HCT116 (cell line): ENCODE measurements at regions not wholly inside any gene's neighbourhood (a gene's known extent, or its start where the extent isn't known, plus 50 kb on each side); places are given as distances from the start of the nearest gene placed in this dataset.

Experiments used
- ATAC-seq: fragments of 200-7000 bp; cut with Tn5 transposase; 2 replicates; pipeline ENCODE4 v1.9.1; 2020; ENCODE audit warnings: mild to moderate bottlenecking, moderate library complexity
- BruUV-seq: library from RNA; stranded (reverse); fragments of 400-500 nt; replicated peaks from 2 replicates; lab custom pipeline; 2021; lab: Mats Ljungman, UMichigan
- CTCF ChIA-PET: fragments of 300-600 bp; sonication (Branson Sonifier 250); formaldehyde crosslinking; loops from one replicate; lab custom pipeline; 2021; ENCODE audit warnings: antibody characterized with exemption; lab: Charles Lee
- POLR2A ChIA-PET: fragments of 300-600, 350-600 bp; sonication (Branson Sonifier 250); formaldehyde crosslinking; loops from one replicate; lab custom pipeline; 2021; ENCODE audit warnings: antibody characterized with exemption; lab: Charles Lee
- RAD21 ChIA-PET, 2 experiments: fragments of 300-600 bp; sonication (Branson Sonifier 250); formaldehyde crosslinking; loops; one replicate each; lab custom pipeline; 2023; ENCODE audit warnings: low total read pairs in 2 of 2; ENCODE audit not compliant: uncharacterized antibody in 2 of 2, unreplicated experiment in 2 of 2, low non-redundant PET in 1 of 2; lab: Charles Lee
- DNase-seq: peaks from one replicate; pipeline ENCODE4 v3.0.0-alpha.2; 2010; ENCODE audit warnings: low read depth, low spot score
- H2AFZ ChIP-seq: fragments of 200-600 bp; shearing (Covaris generic), sonication (generic); 2 replicates; pipeline ENCODE4 v1.6.1; 2017; ENCODE audit warnings: low read depth, mixed run types, mixed read lengths, antibody characterized with exemption, low read length; ENCODE audit not compliant: poor library complexity, severe bottlenecking
- H3K27ac ChIP-seq: 2 replicates; pipeline ENCODE4 v1.5.1; 2012; ENCODE audit warnings: low read depth, low read length
- H3K27me3 ChIP-seq: fragments of 200-600 bp; sonication (generic); 2 replicates; pipeline ENCODE4 v1.6.1; 2016; ENCODE audit warnings: mixed run types, low read length, mixed read lengths; ENCODE audit not compliant: insufficient read depth
- H3K36me3 ChIP-seq, 2 experiments: fragments of 200-500 bp in 1 of 2; fragments of 200-600 bp in 1 of 2; sonication (Bioruptor generic) in 1 of 2; sonication (generic) in 1 of 2; 2 replicates each; pipeline versions ENCODE4 v1.5.1 to v1.6.1; 2014 to 2016; ENCODE audit warnings: low read length in 2 of 2, inconsistent platforms in 1 of 2, mixed read lengths in 1 of 2, mixed run types in 1 of 2; ENCODE audit not compliant: insufficient read depth in 2 of 2, control insufficient read depth in 1 of 2
- H3K4me1 ChIP-seq, 2 experiments: fragments of 200-600 bp in 1 of 2; sonication (generic) in 1 of 2; 2 replicates each; pipeline versions ENCODE4 v1.5.1 to v1.6.1; 2012 to 2017; ENCODE audit warnings: low read length in 2 of 2, inconsistent platforms in 1 of 2, mild to moderate bottlenecking in 1 of 2, mixed read lengths in 1 of 2, mixed run types in 1 of 2, moderate library complexity in 1 of 2; ENCODE audit not compliant: insufficient read depth in 2 of 2, control insufficient read depth in 1 of 2
- H3K4me2 ChIP-seq: fragments of 200-600 bp; sonication (generic); 2 replicates; pipeline ENCODE4 v1.6.1; 2017; ENCODE audit warnings: mixed run types, low read length, mixed read lengths
- H3K4me3 ChIP-seq, 2 experiments: fragments of 200-600 bp in 1 of 2; sonication (generic) in 1 of 2; replicated peaks in 1 of 2; 2 replicates each; pipeline ENCODE4 v1.5.1; 2011 to 2016; ENCODE audit warnings: low read length in 2 of 2, control low read depth in 1 of 2, low read depth in 1 of 2, mild to moderate bottlenecking in 1 of 2, mixed read lengths in 1 of 2, mixed run types in 1 of 2
- H3K79me2 ChIP-seq: fragments of 200-600 bp; sonication (generic); 2 replicates; pipeline ENCODE4 v1.6.1; 2017; ENCODE audit warnings: mild to moderate bottlenecking, mixed run types, low read length, moderate library complexity, mixed read lengths; ENCODE audit not compliant: insufficient read depth
- H3K9ac ChIP-seq: fragments of 200-600 bp; sonication (generic); 2 replicates; pipeline ENCODE4 v1.6.1; 2016; ENCODE audit warnings: low read length, mixed read lengths
- H3K9me2 ChIP-seq: fragments of 200-600 bp; sonication (generic), shearing (Covaris generic); 2 replicates; pipeline ENCODE4 v1.6.1; 2017; ENCODE audit warnings: mixed run types, mild to moderate bottlenecking, moderate library complexity; ENCODE audit not compliant: insufficient read depth
- H3K9me3 ChIP-seq, 2 experiments: fragments of 200-500 bp in 1 of 2; fragments of 200-600 bp in 1 of 2; sonication (Bioruptor generic) in 1 of 2; sonication (generic) in 1 of 2; 2 replicates each; pipeline ENCODE4 v1.6.1; 2014 to 2017; ENCODE audit warnings: low read length in 2 of 2, mixed read lengths in 2 of 2, inconsistent platforms in 1 of 2, low read depth in 1 of 2, mild to moderate bottlenecking in 1 of 2, mixed run types in 1 of 2, moderate library complexity in 1 of 2; ENCODE audit not compliant: control insufficient read depth in 1 of 2, insufficient read depth in 1 of 2
- H4K20me1 ChIP-seq: fragments of 200-600 bp; sonication (generic), shearing (Covaris generic); 2 replicates; pipeline ENCODE4 v1.6.1; 2017; ENCODE audit warnings: mixed run types, mild to moderate bottlenecking, moderate library complexity; ENCODE audit not compliant: insufficient read depth
- CBX3 ChIP-seq: IDR thresholded peaks from 2 replicates; pipeline ENCODE4 v1.6.1; 2012; ENCODE audit warnings: low read depth
- CEBPB ChIP-seq: IDR thresholded peaks from 2 replicates; pipeline ENCODE4 v1.6.1; 2012; ENCODE audit warnings: low read depth
- CTCF ChIP-seq, 3 experiments: fragments of 200-600 bp in 1 of 3; sonication (generic) in 1 of 3; IDR thresholded peaks in 2 of 3; conservative IDR thresholded peaks in 1 of 3; 2 replicates each; pipeline ENCODE4 v1.5.1; 2012 to 2017; ENCODE audit warnings: low read depth in 2 of 3, low read length in 2 of 3, antibody characterized with exemption in 1 of 3, borderline replicate concordance in 1 of 3, control low read depth in 1 of 3, mild to moderate bottlenecking in 1 of 3, mixed read lengths in 1 of 3, mixed run types in 1 of 3, moderate library complexity in 1 of 3; ENCODE audit not compliant: insufficient read depth in 1 of 3
- EGR1 ChIP-seq: IDR thresholded peaks from 2 replicates; pipeline ENCODE4 v1.6.1; 2012; ENCODE audit warnings: low read depth
- ELF1 ChIP-seq: IDR thresholded peaks from 2 replicates; pipeline ENCODE4 v1.6.1; 2012; ENCODE audit warnings: low read depth, borderline replicate concordance
- EZH2 ChIP-seq: fragments of 200-600 bp; sonication (generic); IDR thresholded peaks from 2 replicates; pipeline ENCODE4 v1.6.1; 2017; ENCODE audit warnings: antibody characterized with exemption, mixed run types
- EZH2phosphoT487 ChIP-seq: fragments of 200-600 bp; IDR thresholded peaks from 2 replicates; pipeline ENCODE4 v1.6.1; 2018; ENCODE audit warnings: antibody characterized with exemption, borderline replicate concordance
- FOSL1 ChIP-seq: IDR thresholded peaks from 2 replicates; pipeline ENCODE4 v1.6.1; 2012; ENCODE audit warnings: low read depth
- JUND ChIP-seq: IDR thresholded peaks from 2 replicates; pipeline ENCODE4 v1.6.1; 2012
- POLR2A ChIP-seq: IDR thresholded peaks from 2 replicates; pipeline ENCODE4 v1.7.0; 2011; ENCODE audit warnings: borderline replicate concordance; ENCODE audit not compliant: insufficient read depth, insufficient read length; ENCODE audit errors: extremely low read depth
- POLR2AphosphoS5 ChIP-seq: IDR thresholded peaks from 2 replicates; pipeline ENCODE4 v1.6.1; 2011; ENCODE audit warnings: mild to moderate bottlenecking, low read depth, low read length, moderate library complexity
- SP1 ChIP-seq: IDR thresholded peaks from 2 replicates; pipeline ENCODE4 v1.6.1; 2012; ENCODE audit warnings: low read depth
- TCF7L2 ChIP-seq: IDR thresholded peaks from 2 replicates; pipeline ENCODE4 v1.7.0; 2011; ENCODE audit warnings: borderline replicate concordance, inconsistent platforms; ENCODE audit not compliant: insufficient read depth, insufficient read length; ENCODE audit errors: extremely low read depth
- YY1 ChIP-seq: IDR thresholded peaks from 2 replicates; pipeline ENCODE4 v1.6.1; 2011; ENCODE audit warnings: low read length, low read depth, moderate library complexity, mild to moderate bottlenecking; ENCODE audit not compliant: insufficient replicate concordance; ENCODE audit errors: extremely low read depth
- ZFX ChIP-seq: fragments of 450-650 bp; IDR thresholded peaks from 2 replicates; pipeline ENCODE4 v1.6.1; 2017
- intact Hi-C: fragments of 100-400 bp; cut with micrococcal nuclease; formaldehyde crosslinking; loops from 2 replicates; pipeline ENCODE4 v1.10.0; 2022

GRCh38 chr3:194957743-194958240 lies 272.1 kb downstream of the FAM43A start:
- TF ChIP-seq YY1: no peak
- no peak for TF ChIP-seq FOSL1
- no peak for TF ChIP-seq EZH2
- TF ChIP-seq EZH2phosphoT487: no peak
- TF ChIP-seq ZFX: no peak
- TF ChIP-seq CBX3: no peak
- no peak for TF ChIP-seq POLR2A
- no peak for TF ChIP-seq EGR1
- no peak for TF ChIP-seq POLR2AphosphoS5
- TF ChIP-seq ELF1: no peak
- no peak for TF ChIP-seq SP1
- TF ChIP-seq TCF7L2: no peak
- TF ChIP-seq CEBPB: no peak
- TF ChIP-seq CTCF (IDR thresholded peaks at IDR 0.05 in 2 of 3, conservative IDR thresholded peaks at IDR 0.05 in 1 of 3; ENCODE audit: borderline replicate concordance in 1 of 3, insufficient read depth in 1 of 3, low read depth in 2 of 3, low read length in 2 of 3): no peak
- TF ChIP-seq JUND: no peak
- DNase-seq (no peak), ATAC-seq (no peak)
- CTCF ChIA-PET: no interaction called here
- Histone ChIP-seq H3K9me3 (no peaks in the 10 kb centered on the region), H3K36me3 (no peaks in the 10 kb centered on the region), H3K9ac (no peak overlapping the region), H3K27ac (no peak overlapping the region), H4K20me1 (no peaks in the 10 kb centered on the region), H3K4me1 (no peaks in the 10 kb centered on the region), H3K27me3 (no peaks in the 10 kb centered on the region), H3K4me2 (no peak overlapping the region), H2AFZ (no peak overlapping the region), H3K4me3 (no peak overlapping the region), H3K79me2 (no peaks in the 10 kb centered on the region), H3K9me2 (no peaks in the 10 kb centered on the region)
- RAD21 ChIA-PET: no interaction called here
- BruUV-seq: no TSS peak
- POLR2A ChIA-PET: no interaction called here
- intact Hi-C loops: no loop called here
